PFSK-1 (cell line): ENCODE measurements at regions not wholly inside any gene's neighbourhood (a gene's known extent, or its start where the extent isn't known, plus 50 kb on each side); places are given as distances from the start of the nearest gene placed in this dataset.

Experiments
- FOXP2 ChIP-seq: optimal IDR thresholded peaks from 2 replicates; pipeline ENCODE3; 2011; ENCODE audit warnings: borderline replicate concordance, control low read depth, inconsistent platforms; ENCODE audit not compliant: insufficient read depth; ENCODE audit errors: extremely low read length, extremely low read depth
- POLR2AphosphoS5 ChIP-seq: IDR thresholded peaks from 2 replicates; pipeline ENCODE4 v1.6.1; 2012; ENCODE audit warnings: low read depth, mild to moderate bottlenecking, control low read depth, low read length, moderate library complexity
- SIN3A ChIP-seq: IDR thresholded peaks from 2 replicates; pipeline ENCODE4 v1.6.1; 2012; ENCODE audit warnings: mild to moderate bottlenecking, low read length, moderate library complexity, borderline replicate concordance; ENCODE audit not compliant: insufficient read depth
- TAF1 ChIP-seq: IDR thresholded peaks from 2 replicates; pipeline ENCODE4 v1.6.1; 2012; ENCODE audit warnings: low read length, control low read depth, borderline replicate concordance; ENCODE audit not compliant: insufficient read depth
- TF ChIP-seq, protein P1 (sequence below), 2 experiments: IDR thresholded peaks; 2 replicates each; pipeline versions ENCODE4 v1.6.1 to v1.8.0; 2011 to 2012; ENCODE audit warnings: low read depth in 2 of 2, low read length in 2 of 2, control low read depth in 1 of 2, inconsistent platforms in 1 of 2, mild to moderate bottlenecking in 1 of 2, moderate library complexity in 1 of 2; ENCODE audit not compliant: insufficient read depth in 1 of 2

DNA sequence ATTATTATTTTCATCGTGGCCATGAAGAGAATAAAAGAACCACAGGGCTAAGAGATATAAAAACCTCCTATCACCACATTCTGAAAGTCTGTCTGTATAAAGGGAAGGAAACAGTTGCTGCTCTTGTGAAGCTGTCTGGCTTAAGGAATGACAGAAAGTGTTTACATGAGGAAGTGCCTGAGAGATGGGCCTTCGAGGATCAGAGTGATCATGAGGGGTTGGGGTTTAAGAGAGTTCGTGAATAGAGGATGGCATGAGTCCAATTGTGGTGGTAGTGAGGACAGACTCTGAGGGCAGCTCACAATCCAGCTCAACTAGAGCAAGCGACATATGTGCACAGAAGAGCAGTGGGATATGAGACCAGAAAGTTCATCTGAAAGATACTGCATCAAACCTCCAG lies 65.8 kb upstream of the PIEZO2 start:
- TF ChIP-seq SIN3A (no peak), TAF1 (no peak), POLR2AphosphoS5 (no peak), FOXP2 (no peak)
- TF ChIP-seq, protein P1, sequence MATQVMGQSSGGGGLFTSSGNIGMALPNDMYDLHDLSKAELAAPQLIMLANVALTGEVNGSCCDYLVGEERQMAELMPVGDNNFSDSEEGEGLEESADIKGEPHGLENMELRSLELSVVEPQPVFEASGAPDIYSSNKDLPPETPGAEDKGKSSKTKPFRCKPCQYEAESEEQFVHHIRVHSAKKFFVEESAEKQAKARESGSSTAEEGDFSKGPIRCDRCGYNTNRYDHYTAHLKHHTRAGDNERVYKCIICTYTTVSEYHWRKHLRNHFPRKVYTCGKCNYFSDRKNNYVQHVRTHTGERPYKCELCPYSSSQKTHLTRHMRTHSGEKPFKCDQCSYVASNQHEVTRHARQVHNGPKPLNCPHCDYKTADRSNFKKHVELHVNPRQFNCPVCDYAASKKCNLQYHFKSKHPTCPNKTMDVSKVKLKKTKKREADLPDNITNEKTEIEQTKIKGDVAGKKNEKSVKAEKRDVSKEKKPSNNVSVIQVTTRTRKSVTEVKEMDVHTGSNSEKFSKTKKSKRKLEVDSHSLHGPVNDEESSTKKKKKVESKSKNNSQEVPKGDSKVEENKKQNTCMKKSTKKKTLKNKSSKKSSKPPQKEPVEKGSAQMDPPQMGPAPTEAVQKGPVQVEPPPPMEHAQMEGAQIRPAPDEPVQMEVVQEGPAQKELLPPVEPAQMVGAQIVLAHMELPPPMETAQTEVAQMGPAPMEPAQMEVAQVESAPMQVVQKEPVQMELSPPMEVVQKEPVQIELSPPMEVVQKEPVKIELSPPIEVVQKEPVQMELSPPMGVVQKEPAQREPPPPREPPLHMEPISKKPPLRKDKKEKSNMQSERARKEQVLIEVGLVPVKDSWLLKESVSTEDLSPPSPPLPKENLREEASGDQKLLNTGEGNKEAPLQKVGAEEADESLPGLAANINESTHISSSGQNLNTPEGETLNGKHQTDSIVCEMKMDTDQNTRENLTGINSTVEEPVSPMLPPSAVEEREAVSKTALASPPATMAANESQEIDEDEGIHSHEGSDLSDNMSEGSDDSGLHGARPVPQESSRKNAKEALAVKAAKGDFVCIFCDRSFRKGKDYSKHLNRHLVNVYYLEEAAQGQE (IDR thresholded peaks at IDR 0.05; ENCODE audit: insufficient read depth in 1 of 2, low read depth in 2 of 2, low read length in 2 of 2): no peak

DNA sequence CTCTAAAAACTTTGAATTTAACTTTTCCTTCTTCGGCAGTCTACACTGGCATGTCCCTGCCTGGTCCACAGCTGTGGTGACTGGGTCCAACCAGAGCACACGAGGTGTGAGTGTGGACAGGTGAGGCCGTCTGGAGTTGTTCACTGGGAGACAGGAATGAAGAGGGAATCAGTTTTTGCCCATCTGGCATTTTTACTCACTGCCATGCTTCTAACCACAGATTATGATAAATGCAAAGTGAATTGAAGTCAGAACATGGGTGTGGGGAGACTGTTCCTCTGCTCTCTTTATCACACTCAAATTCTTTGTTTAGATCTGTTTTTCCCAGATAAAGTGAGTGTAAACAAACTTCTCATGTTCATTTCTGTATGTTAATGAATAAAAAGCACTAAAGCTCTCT lies 54.7 kb upstream of the PIEZO2 start:
- no peak for TF ChIP-seq TAF1
- no peak for TF ChIP-seq FOXP2
- no peak for TF ChIP-seq SIN3A
- TF ChIP-seq, protein P1 (IDR thresholded peaks at IDR 0.05; ENCODE audit: insufficient read depth in 1 of 2, low read depth in 2 of 2, low read length in 2 of 2): no peak
- no peak for TF ChIP-seq POLR2AphosphoS5

DNA sequence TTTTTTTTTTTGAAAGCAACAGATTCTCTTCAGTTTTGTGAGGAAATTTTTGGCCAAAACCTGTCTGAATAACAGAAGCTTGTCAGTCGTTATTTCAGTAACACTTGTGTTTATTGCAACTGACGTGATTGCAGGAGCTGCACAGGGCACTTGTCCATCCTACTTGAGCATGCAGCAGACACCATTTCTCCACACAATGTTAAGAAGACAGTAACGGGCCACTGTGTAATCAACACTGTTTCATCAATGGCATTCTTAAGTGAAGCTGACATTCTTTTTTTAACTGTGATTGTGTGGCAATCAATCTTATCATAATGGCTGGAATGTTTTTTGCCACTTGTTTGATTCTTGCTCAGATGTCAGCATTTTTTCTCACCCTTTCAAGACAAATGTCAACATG lies 50.1 kb upstream of the PIEZO2 start:
- TF ChIP-seq, protein P1 (IDR thresholded peaks at IDR 0.05; ENCODE audit: insufficient read depth in 1 of 2, low read depth in 2 of 2, low read length in 2 of 2): no peak
- TF ChIP-seq TAF1 (no peak), POLR2AphosphoS5 (no peak), SIN3A (no peak), FOXP2 (no peak)
